Tibial nerve (tissue), 4 donors: ENCODE measurements at regions not wholly inside any gene's neighbourhood (a gene's known extent, or its start where the extent isn't known, plus 50 kb on each side); places are given as distances from the start of the nearest gene placed in this dataset.

Experiments
- DNase-seq, 2 donors: peaks; one replicate each; pipeline ENCODE4 v3.0.0-alpha.2; 2019; ENCODE audit warnings: low spot score in 2 of 2
- H3K27ac ChIP-seq, 4 donors: fragments of 200-600 bp; sonication (generic) in 3 of 4; one replicate each; pipeline ENCODE4 v1.5.1; 2017 to 2019; ENCODE audit warnings: mild to moderate bottlenecking in 1 of 4
- H3K27me3 ChIP-seq, 2 donors: fragments of 200-600 bp; sonication (generic) in 1 of 2; one replicate each; pipeline versions ENCODE4 v1.5.1 to v1.6.0; 2017 to 2019
- H3K36me3 ChIP-seq, 3 donors: fragments of 200-600 bp; sonication (generic); one replicate each; pipeline ENCODE4 v1.5.1; 2018 to 2019
- H3K4me1 ChIP-seq, 4 donors: fragments of 200-600 bp; sonication (generic) in 3 of 4; one replicate each; pipeline ENCODE4 v1.5.1; 2017 to 2019
- H3K4me3 ChIP-seq, 4 donors: fragments of 200-600 bp; sonication (generic) in 3 of 4; one replicate each; pipeline ENCODE4 v1.5.1; 2017 to 2019; ENCODE audit warnings: mild to moderate bottlenecking in 1 of 4, moderate library complexity in 1 of 4
- H3K9me3 ChIP-seq, 4 donors: fragments of 200-600 bp; sonication (generic) in 3 of 4; one replicate each; pipeline ENCODE4 v1.5.1; 2017 to 2019
- CTCF ChIP-seq, 5 experiments: fragments of 200-600 bp in 3 of 5; fragments of 450-650 bp in 2 of 5; sonication (generic) in 3 of 5; IDR thresholded peaks; one replicate each; pipeline ENCODE4 v1.5.1; 2016 to 2019; ENCODE audit warnings: antibody characterized with exemption in 5 of 5, mild to moderate bottlenecking in 3 of 5, moderate library complexity in 2 of 5
- EP300 ChIP-seq, 2 donors: sonication (generic); formaldehyde crosslinking; IDR thresholded peaks; one replicate each; pipeline ENCODE4 v1.6.1; 2017; ENCODE audit warnings: antibody characterized with exemption in 2 of 2, mild to moderate bottlenecking in 1 of 2
- POLR2A ChIP-seq, 2 donors: fragments of 450-650 bp; IDR thresholded peaks; one replicate each; pipeline ENCODE4 v1.6.1; 2017; ENCODE audit warnings: antibody characterized with exemption in 2 of 2, mild to moderate bottlenecking in 2 of 2, moderate library complexity in 2 of 2
- WGBS, 2 donors: methylation state at CpG; one replicate each; pipeline ENCODE4 v1.1.5; 2018; 5-methylcytosine and 5-hydroxymethylcytosine counted together

GRCh38 chr6:134676307-134677281 lies 273.3 kb downstream of the ALDH8A1 start:
- TF ChIP-seq EP300 (IDR thresholded peaks at IDR 0.05) (peak in 1 of 2 donors; percentile 11), POLR2A (IDR thresholded peaks at IDR 0.05) (no peak), CTCF (IDR thresholded peaks at IDR 0.05) (no peak)
- H3K36me3 ChIP-seq = no peaks in the 10 kb centered on the region
- no peaks in the 10 kb centered on the region for H3K27me3 ChIP-seq
- H3K27ac ChIP-seq = peak overlapping the region in 1 of 4 donors; percentile 8
- WGBS, 2 donors = 72 to 73% methylated on average over 6 of the region's 6 CpGs
- no peak for DNase-seq
- H3K4me3 ChIP-seq = no peak overlapping the region
- H3K4me1 ChIP-seq = no peaks in the 10 kb centered on the region
- H3K9me3 ChIP-seq = no peaks in the 10 kb centered on the region

DNA sequence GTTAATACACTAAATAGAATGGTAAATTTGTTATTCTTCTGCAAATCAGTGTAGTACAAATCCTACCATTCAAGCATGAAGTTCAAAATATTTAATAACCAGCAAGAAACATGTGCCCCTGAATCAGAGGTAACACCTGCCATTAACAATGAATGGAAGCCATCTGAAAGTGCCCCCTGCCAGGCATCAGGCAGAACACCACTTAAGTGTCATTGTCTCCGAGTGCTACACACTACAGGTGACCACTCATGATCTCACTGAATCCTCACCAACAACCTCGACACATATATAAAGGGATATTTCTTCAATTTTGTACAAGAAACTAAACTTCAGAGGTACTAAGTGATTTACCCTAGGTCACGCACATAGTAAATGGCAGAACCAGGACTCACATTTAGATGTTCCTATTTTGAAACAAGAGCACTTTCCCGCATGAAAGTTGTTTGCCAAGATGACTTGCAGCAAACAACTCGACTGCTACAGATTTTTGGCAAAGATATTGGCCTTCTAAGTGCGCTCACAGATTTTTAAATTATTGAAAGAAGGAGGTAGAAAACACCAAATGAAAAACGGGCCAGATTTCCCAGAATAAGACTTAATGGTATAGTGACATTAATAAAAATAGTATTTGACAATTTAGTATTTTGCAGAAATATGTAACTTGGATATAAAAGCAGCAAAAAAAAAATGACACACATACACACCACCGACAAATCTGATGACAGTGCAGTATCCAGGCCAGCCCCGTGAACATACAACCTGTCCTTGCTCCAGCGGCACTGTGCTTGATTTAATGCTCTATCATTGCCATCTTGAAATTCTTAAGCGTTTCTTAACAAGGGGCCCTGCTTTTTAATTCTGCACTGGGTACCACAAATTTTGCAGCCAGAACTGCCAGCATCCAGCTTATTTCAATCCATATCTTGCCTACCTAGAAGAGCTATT lies 274.5 kb downstream of the ALDH8A1 start:
- WGBS, 2 donors = 82 to 84% methylated on average over 11 of the region's 11 CpGs

DNA sequence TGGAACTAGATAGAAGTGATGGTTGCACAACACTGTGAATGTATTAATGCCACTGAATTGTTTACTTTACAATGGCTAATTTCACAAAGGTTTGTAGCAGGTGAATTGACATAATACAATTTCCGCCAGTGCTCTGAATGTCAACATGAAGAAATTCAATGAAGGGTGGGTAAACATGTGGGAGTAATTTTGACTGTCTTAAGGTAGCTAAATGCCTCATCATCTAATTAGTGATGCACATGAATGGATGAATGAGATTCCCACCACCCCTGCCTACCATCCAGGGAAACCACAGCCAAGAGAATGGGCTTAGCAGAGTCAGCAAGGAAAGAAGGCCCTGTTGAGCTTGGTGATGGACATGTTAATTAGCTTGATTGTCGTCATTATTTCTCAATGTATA lies 275.3 kb downstream of the ALDH8A1 start:
- DNase-seq = no peak
- Histone ChIP-seq H3K27ac (no peak overlapping the region), H3K9me3 (no peaks in the 10 kb centered on the region), H3K4me3 (no peak overlapping the region), H3K4me1 (no peaks in the 10 kb centered on the region), H3K27me3 (no peaks in the 10 kb centered on the region), H3K36me3 (no peaks in the 10 kb centered on the region)
- TF ChIP-seq EP300 (IDR thresholded peaks at IDR 0.05) (no peak), CTCF (IDR thresholded peaks at IDR 0.05) (no peak), POLR2A (IDR thresholded peaks at IDR 0.05) (no peak)
- WGBS, 2 donors = 94 to 97% methylated on average over 2 of the region's 2 CpGs

More for the DNA sequence above, 274.5 kb downstream of the ALDH8A1 start:
- no peak overlapping the region for H3K4me3 ChIP-seq
- no peaks in the 10 kb centered on the region for H3K27me3 ChIP-seq
- DNase-seq = no peak
- TF ChIP-seq POLR2A (IDR thresholded peaks at IDR 0.05) (no peak), CTCF (IDR thresholded peaks at IDR 0.05) (no peak), EP300 (IDR thresholded peaks at IDR 0.05) (no peak)
- no peaks in the 10 kb centered on the region for H3K36me3 ChIP-seq
- no peaks in the 10 kb centered on the region for H3K4me1 ChIP-seq
- no peak overlapping the region for H3K27ac ChIP-seq
- H3K9me3 ChIP-seq = no peaks in the 10 kb centered on the region

DNA sequence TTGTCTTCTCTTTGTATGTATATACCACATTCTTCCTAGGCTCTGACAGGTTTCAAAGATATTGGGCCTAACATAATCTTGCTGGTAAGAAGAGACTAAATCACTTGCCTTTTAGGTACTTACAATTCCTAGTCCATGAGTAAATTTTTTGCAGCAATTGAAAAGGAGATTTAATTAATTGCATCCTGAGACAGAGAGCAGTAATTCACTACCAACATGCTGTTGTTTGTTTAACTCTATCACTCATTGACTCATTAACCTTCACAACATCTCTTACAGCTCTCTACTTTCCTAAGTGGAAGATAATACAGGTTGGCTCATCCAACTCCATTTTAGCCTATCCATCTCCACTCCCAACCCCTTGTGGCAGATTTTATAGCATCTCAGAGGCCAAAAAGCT lies 280.4 kb downstream of the ALDH8A1 start:
- Histone ChIP-seq H3K9me3 (no peaks in the 10 kb centered on the region), H3K36me3 (no peaks in the 10 kb centered on the region)

More for the DNA sequence above, 280.4 kb downstream of the ALDH8A1 start:
- no peaks in the 10 kb centered on the region for H3K4me1 ChIP-seq
- TF ChIP-seq EP300 (IDR thresholded peaks at IDR 0.05) (no peak), CTCF (IDR thresholded peaks at IDR 0.05) (no peak), POLR2A (IDR thresholded peaks at IDR 0.05) (no peak)
- DNase-seq = no peak
- H3K27me3 ChIP-seq = no peaks in the 10 kb centered on the region
- no peak overlapping the region for H3K27ac ChIP-seq
- no peak overlapping the region for H3K4me3 ChIP-seq
